Esophagus muscularis mucosa (tissue), 4 donors: ENCODE measurements at regions not wholly inside any gene's neighbourhood (a gene's known extent, or its start where the extent isn't known, plus 50 kb on each side); places are given as distances from the start of the nearest gene placed in this dataset.

Experiments used
- EP300 ChIP-seq: sonication (generic); formaldehyde crosslinking; IDR thresholded peaks from one replicate; pipeline ENCODE4 v1.6.1; 2017; ENCODE audit warnings: antibody characterized with exemption
- POLR2A ChIP-seq: fragments of 450-650 bp; IDR thresholded peaks from one replicate; pipeline ENCODE4 v1.6.1; 2017; ENCODE audit warnings: antibody characterized with exemption, moderate library complexity, mild to moderate bottlenecking, low read depth
- POLR2AphosphoS5 ChIP-seq, 2 donors: sonication (generic); formaldehyde crosslinking; IDR thresholded peaks; one replicate each; pipeline ENCODE4 v1.6.1; 2017; ENCODE audit warnings: antibody characterized with exemption in 2 of 2
- TF ChIP-seq, protein P1 (sequence below), 3 experiments: fragments of 200-600 bp in 2 of 3; fragments of 450-650 bp in 1 of 3; sonication (generic) in 2 of 3; IDR thresholded peaks; one replicate each; pipeline ENCODE4 v1.5.1; 2017 to 2019; ENCODE audit warnings: antibody characterized with exemption in 3 of 3, mild to moderate bottlenecking in 2 of 3, moderate library complexity in 1 of 3

DNA sequence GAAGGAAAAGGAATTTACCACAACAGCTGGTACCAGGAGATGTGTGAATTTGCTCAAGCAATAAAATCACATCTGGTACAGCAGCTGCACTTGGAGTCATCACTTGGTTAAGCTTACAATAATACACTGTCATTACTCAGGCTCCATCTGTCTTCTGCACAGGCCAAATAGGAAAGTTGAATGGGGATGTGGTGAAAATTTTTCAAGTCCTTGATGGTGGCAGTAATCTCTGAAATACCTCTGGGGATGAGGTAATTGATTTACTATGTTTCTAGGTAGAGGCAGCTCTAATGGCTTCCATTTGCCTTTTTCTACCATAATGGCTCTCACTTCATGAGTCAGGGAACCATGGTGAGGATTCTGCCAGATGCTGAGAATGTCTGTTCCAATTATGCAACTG is 206.8 kb upstream of the ATP10B start:
- TF ChIP-seq POLR2AphosphoS5 (IDR thresholded peaks at IDR 0.05) = no peak
- no peak for TF ChIP-seq POLR2A
- TF ChIP-seq, protein P1, sequence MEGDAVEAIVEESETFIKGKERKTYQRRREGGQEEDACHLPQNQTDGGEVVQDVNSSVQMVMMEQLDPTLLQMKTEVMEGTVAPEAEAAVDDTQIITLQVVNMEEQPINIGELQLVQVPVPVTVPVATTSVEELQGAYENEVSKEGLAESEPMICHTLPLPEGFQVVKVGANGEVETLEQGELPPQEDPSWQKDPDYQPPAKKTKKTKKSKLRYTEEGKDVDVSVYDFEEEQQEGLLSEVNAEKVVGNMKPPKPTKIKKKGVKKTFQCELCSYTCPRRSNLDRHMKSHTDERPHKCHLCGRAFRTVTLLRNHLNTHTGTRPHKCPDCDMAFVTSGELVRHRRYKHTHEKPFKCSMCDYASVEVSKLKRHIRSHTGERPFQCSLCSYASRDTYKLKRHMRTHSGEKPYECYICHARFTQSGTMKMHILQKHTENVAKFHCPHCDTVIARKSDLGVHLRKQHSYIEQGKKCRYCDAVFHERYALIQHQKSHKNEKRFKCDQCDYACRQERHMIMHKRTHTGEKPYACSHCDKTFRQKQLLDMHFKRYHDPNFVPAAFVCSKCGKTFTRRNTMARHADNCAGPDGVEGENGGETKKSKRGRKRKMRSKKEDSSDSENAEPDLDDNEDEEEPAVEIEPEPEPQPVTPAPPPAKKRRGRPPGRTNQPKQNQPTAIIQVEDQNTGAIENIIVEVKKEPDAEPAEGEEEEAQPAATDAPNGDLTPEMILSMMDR (IDR thresholded peaks at IDR 0.05) = no peak
- TF ChIP-seq EP300 = no peak
